HG03108 (cell line): ENCODE measurements at regions not wholly inside any gene's neighbourhood (a gene's known extent, or its start where the extent isn't known, plus 50 kb on each side); places are given as distances from the start of the nearest gene placed in this dataset.
"Not testable (repeated sequence)": the region's sequence is repeated elsewhere in the genome, so short reads cannot be mapped to it uniquely, and the experiment has no call there.

Experiments used
- ATAC-seq: cut with Tn5 transposase; IDR thresholded peaks from one replicate; pipeline ENCODE4 v1.9.1; 2021; ENCODE audit warnings: moderate library complexity; ENCODE audit not compliant: unreplicated experiment

- ATAC-seq: no peak
Measured at GRCh38 chrX:20718592-20719380, 452.1 kb upstream of the RPS6KA3 start.

GRCh38 chrX:20715176-20715575 lies 448.5 kb upstream of the RPS6KA3 start:
- no peak for ATAC-seq

- ATAC-seq: no peak
Measured at GRCh38 chrX:20712811-20713210, 446.1 kb upstream of the RPS6KA3 start.

GRCh38 chrX:20711366-20711765 lies 444.7 kb upstream of the RPS6KA3 start:
- ATAC-seq: no peak

- no peak for ATAC-seq
Measured at GRCh38 chrX:20693078-20693477, 426.4 kb upstream of the RPS6KA3 start.

- no peak for ATAC-seq
Measured at GRCh38 chrX:20686256-20686655, 419.5 kb upstream of the RPS6KA3 start.

GRCh38 chrX:20685652-20686051 lies 418.9 kb upstream of the RPS6KA3 start:
- ATAC-seq: no peak

GRCh38 chrX:20681683-20682082 lies 415.0 kb upstream of the RPS6KA3 start:
- no peak for ATAC-seq

- ATAC-seq: no peak
Measured at GRCh38 chrX:20680998-20681397, 414.3 kb upstream of the RPS6KA3 start.

- no peak for ATAC-seq
Measured at GRCh38 chrX:20672476-20672875, 405.8 kb upstream of the RPS6KA3 start.

- ATAC-seq: not testable (repeated sequence)
Measured at GRCh38 chrX:20671746-20672145, 405.0 kb upstream of the RPS6KA3 start.

- no peak for ATAC-seq
Measured at GRCh38 chrX:20670611-20671010, 403.9 kb upstream of the RPS6KA3 start.

- ATAC-seq: no peak
Measured at GRCh38 chrX:20668550-20668949, 401.8 kb upstream of the RPS6KA3 start.

GRCh38 chrX:20666331-20666730 lies 399.6 kb upstream of the RPS6KA3 start:
- no peak for ATAC-seq

GRCh38 chrX:20665481-20665880 lies 398.8 kb upstream of the RPS6KA3 start:
- ATAC-seq: no peak

GRCh38 chrX:20664774-20665173 lies 398.1 kb upstream of the RPS6KA3 start:
- no peak for ATAC-seq

- no peak for ATAC-seq
Measured at GRCh38 chrX:20664131-20664530, 397.4 kb upstream of the RPS6KA3 start.

- no peak for ATAC-seq
Measured at GRCh38 chrX:20663336-20663735, 396.6 kb upstream of the RPS6KA3 start.

- no peak for ATAC-seq
Measured at GRCh38 chrX:20656721-20657120, 390.0 kb upstream of the RPS6KA3 start.

- ATAC-seq: no peak
Measured at GRCh38 chrX:20654596-20655106, 387.9 kb upstream of the RPS6KA3 start.

GRCh38 chrX:20653070-20653469 lies 386.4 kb upstream of the RPS6KA3 start:
- ATAC-seq: no peak

GRCh38 chrX:20641954-20642353 lies 375.2 kb upstream of the RPS6KA3 start:
- ATAC-seq: no peak

- no peak for ATAC-seq
Measured at GRCh38 chrX:20639115-20639514, 372.4 kb upstream of the RPS6KA3 start.
